Epithelial cell of esophagus (primary cell): ENCODE measurements at regions not wholly inside any gene's neighbourhood (a gene's known extent, or its start where the extent isn't known, plus 50 kb on each side); places are given as distances from the start of the nearest gene placed in this dataset.

Experiments used
- DNase-seq: peaks from one replicate; pipeline ENCODE4 v3.0.0; 2010; ENCODE audit warnings: low read depth
- H3K4me3 ChIP-seq: 2 replicates; pipeline ENCODE4 v1.5.1; 2011; ENCODE audit warnings: mild to moderate bottlenecking, low read length, control low read depth
- TF ChIP-seq, protein P1 (sequence below): IDR thresholded peaks from 2 replicates; pipeline ENCODE4 v1.5.1; 2011; ENCODE audit warnings: low read depth, mild to moderate bottlenecking, low read length, control low read depth, inconsistent platforms; ENCODE audit not compliant: insufficient read depth; ENCODE audit errors: missing control alignments

DNA sequence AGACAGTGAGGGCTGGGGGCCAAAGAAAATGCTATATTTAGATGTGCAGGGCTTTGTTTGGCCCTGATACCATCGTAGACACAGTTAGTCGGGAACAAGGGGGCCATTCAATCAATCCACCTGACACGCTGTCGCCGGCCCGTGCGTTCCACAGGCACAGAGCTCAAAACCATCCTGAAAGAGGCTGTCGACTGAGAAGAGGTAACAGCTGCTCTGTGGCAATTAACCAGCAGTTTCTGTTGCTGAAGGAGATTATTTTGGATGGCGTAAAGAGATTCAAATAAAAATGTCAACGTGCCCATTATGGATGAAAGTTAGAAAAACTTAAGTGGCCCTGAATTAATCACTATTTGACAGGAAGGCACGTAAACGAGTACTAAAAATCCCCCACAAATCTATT is 276.2 kb upstream of the IRX5 start:
- no peak overlapping the region for H3K4me3 ChIP-seq
- TF ChIP-seq, protein P1, sequence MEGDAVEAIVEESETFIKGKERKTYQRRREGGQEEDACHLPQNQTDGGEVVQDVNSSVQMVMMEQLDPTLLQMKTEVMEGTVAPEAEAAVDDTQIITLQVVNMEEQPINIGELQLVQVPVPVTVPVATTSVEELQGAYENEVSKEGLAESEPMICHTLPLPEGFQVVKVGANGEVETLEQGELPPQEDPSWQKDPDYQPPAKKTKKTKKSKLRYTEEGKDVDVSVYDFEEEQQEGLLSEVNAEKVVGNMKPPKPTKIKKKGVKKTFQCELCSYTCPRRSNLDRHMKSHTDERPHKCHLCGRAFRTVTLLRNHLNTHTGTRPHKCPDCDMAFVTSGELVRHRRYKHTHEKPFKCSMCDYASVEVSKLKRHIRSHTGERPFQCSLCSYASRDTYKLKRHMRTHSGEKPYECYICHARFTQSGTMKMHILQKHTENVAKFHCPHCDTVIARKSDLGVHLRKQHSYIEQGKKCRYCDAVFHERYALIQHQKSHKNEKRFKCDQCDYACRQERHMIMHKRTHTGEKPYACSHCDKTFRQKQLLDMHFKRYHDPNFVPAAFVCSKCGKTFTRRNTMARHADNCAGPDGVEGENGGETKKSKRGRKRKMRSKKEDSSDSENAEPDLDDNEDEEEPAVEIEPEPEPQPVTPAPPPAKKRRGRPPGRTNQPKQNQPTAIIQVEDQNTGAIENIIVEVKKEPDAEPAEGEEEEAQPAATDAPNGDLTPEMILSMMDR = no peak
- DNase-seq = no peak

DNA sequence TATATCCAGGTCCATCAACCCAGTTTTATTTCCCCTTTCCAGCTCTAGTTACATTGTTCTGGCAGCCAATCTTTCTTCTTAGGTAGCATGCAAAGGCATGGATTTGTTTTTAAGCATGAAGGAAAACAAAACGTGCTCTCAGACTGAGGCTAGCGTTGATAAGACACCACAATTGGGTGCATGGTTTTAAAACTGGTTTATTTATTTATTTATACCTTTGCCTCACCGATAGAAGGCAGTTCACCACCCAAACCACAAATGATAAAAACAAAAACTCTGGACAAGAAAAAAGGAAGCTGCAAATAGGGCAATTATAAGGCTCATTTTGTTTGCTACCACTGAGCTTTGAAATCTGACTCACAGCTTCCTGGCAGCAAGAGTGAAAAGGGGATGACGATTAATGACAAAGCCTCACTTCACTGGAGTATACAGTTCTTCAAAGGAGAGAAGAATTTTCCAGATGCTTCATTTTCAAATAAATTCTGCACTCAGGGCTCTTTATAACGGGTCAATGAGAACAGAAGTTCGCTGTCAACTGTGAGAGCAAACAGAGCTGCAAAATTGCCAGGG is 278.4 kb upstream of the IRX5 start:
- peak; percentile 48 for DNase-seq
- TF ChIP-seq, protein P1 = no peak
- H3K4me3 ChIP-seq = no peak overlapping the region

DNA sequence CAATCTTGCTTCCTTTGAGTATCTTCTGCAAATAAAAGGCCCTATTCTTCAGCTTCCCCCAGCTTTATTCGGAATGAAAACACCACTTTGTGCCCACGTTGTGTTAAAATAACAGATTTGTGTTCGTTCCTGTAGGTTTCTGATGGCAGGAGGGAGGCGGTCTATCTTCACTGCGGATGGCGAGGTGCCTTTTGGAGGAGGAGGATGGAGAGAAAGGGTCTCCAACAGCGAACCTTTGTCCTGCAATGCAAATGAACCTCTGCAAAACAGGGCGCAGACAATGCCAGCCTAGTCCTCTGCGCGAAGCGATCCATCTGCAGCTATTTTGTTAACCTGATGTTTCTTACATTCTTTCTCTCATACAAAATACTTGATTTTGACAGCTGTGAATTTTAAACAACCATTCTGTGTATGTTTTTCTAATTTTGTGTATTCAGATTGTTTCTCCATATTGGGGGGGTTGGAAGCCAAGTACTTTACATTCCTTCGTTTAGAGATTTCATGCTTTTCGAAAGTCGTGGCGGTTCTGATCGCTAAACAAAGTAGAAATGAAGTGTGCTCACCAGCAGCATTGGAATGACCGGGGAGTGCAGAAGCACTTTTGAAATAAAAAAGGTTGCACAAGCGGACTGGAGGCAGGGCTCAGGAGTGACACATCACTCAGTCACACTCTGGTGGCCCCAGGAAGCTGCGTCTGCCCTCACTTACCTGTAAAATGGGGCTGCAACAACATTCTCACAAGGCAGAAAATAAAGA is 279.0 kb upstream of the IRX5 start:
- DNase-seq = peak; percentile 82
- TF ChIP-seq, protein P1 = no peak
- no peak overlapping the region for H3K4me3 ChIP-seq

DNA sequence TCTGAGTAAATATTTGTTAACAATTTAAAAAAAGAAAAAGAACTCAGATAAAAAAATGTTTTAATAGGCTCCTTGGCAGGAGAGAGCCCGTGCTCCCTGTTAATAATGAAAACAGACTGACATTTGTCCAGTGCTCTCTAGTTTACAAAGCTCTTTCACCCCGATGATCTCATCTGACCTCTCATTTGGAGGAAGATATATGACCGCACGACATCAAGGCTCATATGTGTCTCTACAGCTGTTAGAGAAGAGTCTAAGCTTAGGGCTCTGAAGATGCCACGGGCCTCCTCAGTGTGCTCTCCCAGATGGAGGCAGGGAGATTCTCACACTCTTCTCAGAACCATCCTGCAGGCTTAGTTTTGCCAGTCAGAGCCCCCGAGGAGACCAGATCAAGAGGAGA is 280.8 kb upstream of the IRX5 start:
- TF ChIP-seq, protein P1 = no peak
- DNase-seq = no peak
- H3K4me3 ChIP-seq = no peak overlapping the region

DNA sequence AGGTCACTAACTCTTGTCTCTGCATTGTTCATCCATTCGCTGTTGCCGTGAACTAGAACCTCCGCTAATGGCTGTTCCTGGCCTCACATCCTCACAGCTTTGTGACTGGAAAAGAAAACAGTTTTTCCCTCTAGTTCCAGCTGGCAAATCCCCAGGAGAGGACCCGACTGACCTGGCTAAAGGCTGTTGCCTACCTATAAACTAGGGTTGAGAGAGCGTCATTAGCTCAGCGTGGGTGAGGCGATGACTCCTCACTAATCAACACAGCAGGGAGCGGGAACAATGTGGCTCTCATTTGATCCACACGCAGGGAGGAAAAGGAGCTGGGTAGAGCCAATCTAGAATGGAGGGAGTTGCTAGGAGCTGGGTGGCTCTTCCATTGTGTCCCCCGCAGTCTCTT is 282.1 kb upstream of the IRX5 start:
- TF ChIP-seq, protein P1 = no peak
- no peak overlapping the region for H3K4me3 ChIP-seq
- peak; percentile 72 for DNase-seq

DNA sequence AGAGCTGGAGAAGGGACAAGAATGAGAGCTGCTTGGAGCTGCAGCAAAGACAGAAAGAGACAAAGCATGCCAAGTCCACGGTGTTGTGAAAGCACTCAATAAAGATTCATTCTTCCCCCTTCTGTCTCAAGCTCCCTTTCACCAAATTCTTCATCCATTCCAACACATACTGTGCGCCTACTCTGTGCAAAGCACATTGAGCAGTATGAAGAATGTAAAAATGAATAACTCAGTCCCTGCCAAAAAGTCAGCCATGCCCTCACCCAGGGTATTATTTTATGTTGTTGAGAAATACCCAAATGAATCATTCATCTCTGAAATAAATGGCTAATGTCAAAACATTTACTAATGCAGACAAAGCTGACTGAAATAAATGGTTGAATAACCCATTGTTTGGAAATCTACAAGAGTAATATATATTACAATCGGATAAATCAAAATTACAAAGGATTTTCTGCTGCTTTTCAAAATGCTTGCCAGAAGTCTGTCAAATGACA is 282.9 kb upstream of the IRX5 start:
- TF ChIP-seq, protein P1 = no peak
- no peak overlapping the region for H3K4me3 ChIP-seq
- peak; percentile 82 for DNase-seq
